Naive B cell (primary cell): ENCODE measurements at regions not wholly inside any gene's neighbourhood (a gene's known extent, or its start where the extent isn't known, plus 50 kb on each side); places are given as distances from the start of the nearest gene placed in this dataset.

Experiments used
- ATAC-seq, 2 donors: fragments of 150-1000 bp; cut with Tn5 transposase; 2 replicates each; pipeline ENCODE4 v1.10.0; 2021; ENCODE audit warnings: low read depth in 2 of 2, mild to moderate bottlenecking in 2 of 2, moderate library complexity in 2 of 2
- DNase-seq: peaks from one replicate; pipeline ENCODE4 v3.0.0; 2022
- H3K27ac Mint-ChIP-seq, 6 donors: one replicate each; pipeline ENCODE4 v1.8.0; 2020 to 2022; ENCODE audit warnings: mild to moderate bottlenecking in 6 of 6, mixed read lengths in 6 of 6, moderate library complexity in 5 of 6, inconsistent platforms in 2 of 6
- H3K27me3 Mint-ChIP-seq, 3 donors: one replicate each; pipeline ENCODE4 v1.8.0; 2021 to 2022; ENCODE audit warnings: mixed read lengths in 3 of 3, mild to moderate bottlenecking in 1 of 3
- H3K36me3 Mint-ChIP-seq, 2 donors: one replicate each; pipeline ENCODE4 v1.8.0; 2020 to 2022; ENCODE audit warnings: mixed read lengths in 2 of 2, inconsistent platforms in 1 of 2, mild to moderate bottlenecking in 1 of 2
- H3K4me1 Mint-ChIP-seq, 3 donors: one replicate each; pipeline ENCODE4 v1.8.0; 2020 to 2022; ENCODE audit warnings: mixed read lengths in 3 of 3, inconsistent platforms in 1 of 3, mild to moderate bottlenecking in 1 of 3, moderate library complexity in 1 of 3
- H3K4me3 Mint-ChIP-seq, 8 donors: one replicate each; pipeline ENCODE4 v1.8.0; 2020 to 2022; ENCODE audit warnings: mild to moderate bottlenecking in 8 of 8, mixed read lengths in 8 of 8, moderate library complexity in 8 of 8, inconsistent platforms in 2 of 8
- H3K9me3 Mint-ChIP-seq, 7 donors: one replicate each; pipeline ENCODE4 v1.8.0; 2020 to 2022; ENCODE audit warnings: mixed read lengths in 7 of 7, mild to moderate bottlenecking in 5 of 7, inconsistent platforms in 2 of 7, moderate library complexity in 1 of 7

DNA sequence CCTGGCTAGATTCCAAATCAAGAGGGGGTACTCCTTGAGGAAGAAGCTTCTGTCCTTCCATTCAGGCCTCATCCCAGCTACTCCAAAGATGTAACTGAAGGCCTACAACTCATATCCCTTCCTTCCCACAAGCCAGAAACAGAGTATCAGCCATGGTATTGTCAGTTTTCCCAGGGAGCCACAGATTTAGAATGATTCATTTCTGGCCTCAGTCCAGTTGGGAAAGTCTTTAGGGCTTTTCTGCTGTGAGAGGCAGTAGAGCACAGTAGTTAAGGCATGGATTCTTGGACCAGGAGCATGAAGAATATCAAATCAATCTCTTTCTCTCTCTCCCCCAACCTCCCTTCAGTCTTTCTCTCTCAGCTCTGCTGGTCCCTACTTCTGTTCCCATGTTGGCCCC, 505.0 kb downstream of the BCOR start:
- H3K9me3 Mint-ChIP-seq, result peaks cover 0 to under 1% (median 0%) of the 10 kb centered on the region in 7 donors
- no peaks in the 10 kb centered on the region for H3K4me1 Mint-ChIP-seq
- no peaks in the 10 kb centered on the region for H3K36me3 Mint-ChIP-seq
- ATAC-seq, result no peak
- H3K4me3 Mint-ChIP-seq, result no peak overlapping the region
- H3K27ac Mint-ChIP-seq, result peak overlapping the region in 2 of 6 donors; percentile 8 to 28
- no peak for DNase-seq
- H3K27me3 Mint-ChIP-seq, result no peaks in the 10 kb centered on the region

DNA sequence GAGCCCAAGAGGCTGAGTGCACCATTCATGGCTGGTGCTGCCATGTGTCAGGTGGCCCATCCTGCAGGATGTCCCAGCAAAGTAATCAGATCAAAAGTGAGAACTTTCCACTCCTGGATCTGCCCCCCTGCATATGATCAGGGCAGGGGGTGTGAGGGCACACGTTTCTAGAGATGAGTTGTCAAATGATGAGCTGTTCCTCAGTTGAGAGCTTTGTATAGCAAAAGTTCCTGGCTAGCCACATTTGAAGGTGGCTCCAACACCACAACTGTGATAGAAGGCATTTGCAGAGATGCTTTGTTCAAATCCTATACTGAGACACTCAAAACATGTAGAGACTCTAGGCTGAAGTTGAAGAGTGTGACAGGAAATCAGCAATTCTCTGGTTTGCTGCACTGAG, 501.8 kb downstream of the BCOR start:
- Mint-ChIP-seq H3K36me3 (no peaks in the 10 kb centered on the region), H3K4me1 (peaks cover 0 to 4% (median 0%) of the 10 kb centered on the region in 3 donors), H3K4me3 (no peak overlapping the region), H3K27ac (no peak overlapping the region), H3K27me3 (peaks cover 0 to 8% (median 6%) of the 10 kb centered on the region in 3 donors), H3K9me3 (no peaks in the 10 kb centered on the region)
- DNase-seq (no peak), ATAC-seq (no peak)

DNA sequence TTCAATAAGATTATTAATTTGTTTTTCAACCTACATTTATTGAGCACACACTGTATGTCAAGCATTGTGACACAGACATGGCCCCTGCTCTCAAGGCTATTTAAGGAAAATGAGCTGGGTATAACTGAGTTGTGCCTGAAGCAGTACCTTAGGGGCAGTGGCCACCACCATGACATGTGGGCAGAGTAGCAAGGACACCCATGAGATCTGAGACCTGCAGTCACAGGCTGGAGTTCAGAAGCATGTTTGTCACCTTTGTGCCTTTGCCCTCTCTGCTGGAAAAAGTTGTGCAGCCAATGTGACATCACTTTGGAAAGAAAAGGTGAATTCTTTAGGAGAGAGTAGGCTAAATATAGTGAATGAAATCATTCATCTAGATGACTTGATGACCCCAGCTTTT, 501.3 kb downstream of the BCOR start:
- peaks cover 0 to 4% (median 0%) of the 10 kb centered on the region in 3 donors for H3K4me1 Mint-ChIP-seq
- peaks cover 0 to 11% (median 7%) of the 10 kb centered on the region in 3 donors for H3K27me3 Mint-ChIP-seq
- no peaks in the 10 kb centered on the region for H3K9me3 Mint-ChIP-seq
- no peak for ATAC-seq
- H3K27ac Mint-ChIP-seq, result no peak overlapping the region
- no peaks in the 10 kb centered on the region for H3K36me3 Mint-ChIP-seq
- no peak for DNase-seq
- H3K4me3 Mint-ChIP-seq, result no peak overlapping the region

DNA sequence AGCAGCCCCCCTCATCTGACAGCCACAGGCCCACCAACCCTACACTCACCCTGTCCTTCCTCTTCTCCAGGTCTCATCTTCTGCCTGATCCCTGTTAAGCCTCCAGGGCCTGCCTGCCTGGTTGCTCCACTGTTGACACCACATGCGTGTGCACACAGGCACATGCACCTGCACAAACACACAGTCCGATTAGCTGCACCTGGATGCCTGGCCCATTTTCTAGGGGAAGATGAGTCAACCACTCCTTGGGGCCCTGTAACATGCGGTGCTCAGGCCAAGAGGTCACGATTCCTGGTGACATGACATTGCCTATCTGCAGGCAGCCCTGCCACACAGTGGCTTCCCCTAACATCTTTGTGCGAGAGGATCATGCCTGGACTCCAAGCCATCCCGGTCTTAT, 498.4 kb downstream of the BCOR start:
- DNase-seq (no peak), ATAC-seq (no peak)
- Mint-ChIP-seq H3K27me3 (peaks cover 0 to 28% (median 14%) of the 10 kb centered on the region in 3 donors), H3K4me1 (peaks cover 0 to 4% (median 0%) of the 10 kb centered on the region in 3 donors), H3K4me3 (no peak overlapping the region), H3K27ac (peak overlapping the region in 1 of 6 donors; percentile 59), H3K36me3 (peaks cover 0 to 4% of the 10 kb centered on the region in 2 donors), H3K9me3 (no peaks in the 10 kb centered on the region)

DNA sequence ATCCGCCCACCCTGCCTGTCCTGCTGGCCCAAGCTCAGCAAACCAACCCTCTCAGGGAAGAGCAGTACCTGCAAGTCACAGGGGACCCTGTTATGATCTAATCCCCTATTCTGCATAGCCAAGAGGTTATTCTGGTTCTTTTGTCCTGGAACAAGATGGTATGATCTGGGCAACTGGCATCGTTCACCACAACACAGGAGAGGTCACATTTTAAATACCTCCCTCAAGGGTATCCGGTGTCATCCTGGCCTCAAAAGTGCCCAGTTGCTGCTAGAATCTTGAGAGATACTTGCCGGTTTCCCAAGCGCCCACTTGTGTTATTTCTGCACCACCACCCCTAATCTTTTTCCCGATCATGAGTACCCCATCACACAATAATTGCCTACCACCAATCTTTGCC, 497.5 kb downstream of the BCOR start:
- Mint-ChIP-seq H3K9me3 (no peaks in the 10 kb centered on the region), H3K36me3 (peaks cover 0 to 4% of the 10 kb centered on the region in 2 donors), H3K27ac (no peak overlapping the region), H3K4me1 (peaks cover 0 to 4% (median 0%) of the 10 kb centered on the region in 3 donors), H3K27me3 (peaks cover 0 to 28% (median 14%) of the 10 kb centered on the region in 3 donors), H3K4me3 (no peak overlapping the region)
- ATAC-seq (no peak), DNase-seq (no peak)

GRCh38 chrX:39601231-39602177, 496.3 kb downstream of the BCOR start:
- Mint-ChIP-seq H3K4me3 (peak overlapping the region in 1 of 8 donors; percentile 13), H3K36me3 (peaks cover 0 to 4% of the 10 kb centered on the region in 2 donors), H3K27ac (no peak overlapping the region), H3K27me3 (peaks cover 0 to 28% (median 14%) of the 10 kb centered on the region in 3 donors), H3K4me1 (peaks cover 0 to 4% (median 0%) of the 10 kb centered on the region in 3 donors), H3K9me3 (peaks cover 0 to 4% (median under 1%) of the 10 kb centered on the region in 7 donors)
- no peak for ATAC-seq
- no peak for DNase-seq

- ATAC-seq, result no peak
- Mint-ChIP-seq H3K4me1 (peaks cover 0 to 4% (median 0%) of the 10 kb centered on the region in 3 donors), H3K36me3 (peaks cover 0 to 4% of the 10 kb centered on the region in 2 donors), H3K27me3 (peaks cover 0 to 28% (median 14%) of the 10 kb centered on the region in 3 donors), H3K4me3 (no peak overlapping the region), H3K27ac (peak overlapping the region in 1 of 6 donors; percentile 24), H3K9me3 (peaks cover 0 to 11% (median 5%) of the 10 kb centered on the region in 7 donors)
- no peak for DNase-seq
Observed at GRCh38 chrX:39602195-39602594, 495.6 kb downstream of the BCOR start.

- Mint-ChIP-seq H3K9me3 (peaks cover 0 to 22% (median 5%) of the 10 kb centered on the region in 7 donors), H3K4me3 (no peak overlapping the region), H3K27me3 (peaks cover 4 to 31% (median 14%) of the 10 kb centered on the region in 3 donors), H3K27ac (no peak overlapping the region), H3K36me3 (peaks cover 0 to 4% of the 10 kb centered on the region in 2 donors), H3K4me1 (peaks cover 0 to 4% (median 0%) of the 10 kb centered on the region in 3 donors)
- no peak for ATAC-seq
- DNase-seq, result no peak
Observed at GRCh38 chrX:39603230-39603629, 494.5 kb downstream of the BCOR start.

- Mint-ChIP-seq H3K9me3 (peaks cover 0 to 23% (median 5%) of the 10 kb centered on the region in 7 donors), H3K36me3 (peaks cover 0 to 4% of the 10 kb centered on the region in 2 donors), H3K27ac (no peak overlapping the region), H3K27me3 (peaks cover 6 to 43% (median 14%) of the 10 kb centered on the region in 3 donors), H3K4me1 (peaks cover 0 to 4% (median 0%) of the 10 kb centered on the region in 3 donors), H3K4me3 (no peak overlapping the region)
- ATAC-seq (peak in 1 of 2 donors; percentile 40), DNase-seq (no peak)
Observed at GRCh38 chrX:39605183-39605582, 492.6 kb downstream of the BCOR start.

GRCh38 chrX:39605866-39606265, 491.9 kb downstream of the BCOR start:
- no peak for ATAC-seq
- H3K9me3 Mint-ChIP-seq, result peaks cover 0 to 23% (median 5%) of the 10 kb centered on the region in 7 donors

GRCh38 chrX:39609941-39610340, 487.8 kb downstream of the BCOR start:
- no peak for DNase-seq
- Mint-ChIP-seq H3K4me1 (peaks cover 12 to 16% (median 14%) of the 10 kb centered on the region in 3 donors), H3K36me3 (no peaks in the 10 kb centered on the region), H3K27ac (no peak overlapping the region), H3K27me3 (peaks cover 31 to 53% (median 36%) of the 10 kb centered on the region in 3 donors), H3K9me3 (peaks cover 0 to 23% (median 5%) of the 10 kb centered on the region in 7 donors), H3K4me3 (no peak overlapping the region)
- no peak for ATAC-seq

More at GRCh38 chrX:39605866-39606265, 491.9 kb downstream of the BCOR start:
- peaks cover 0 to 4% of the 10 kb centered on the region in 2 donors for H3K36me3 Mint-ChIP-seq
- H3K27me3 Mint-ChIP-seq, result peaks cover 6 to 43% (median 16%) of the 10 kb centered on the region in 3 donors
- H3K4me3 Mint-ChIP-seq, result no peak overlapping the region
- no peak overlapping the region for H3K27ac Mint-ChIP-seq
- H3K4me1 Mint-ChIP-seq, result peaks cover 0 to 2% (median 0%) of the 10 kb centered on the region in 3 donors
- DNase-seq, result no peak

- no peak for ATAC-seq
- H3K4me3 Mint-ChIP-seq, result no peak overlapping the region
- peak overlapping the region in 1 of 6 donors; percentile 38 for H3K27ac Mint-ChIP-seq
- DNase-seq, result no peak
- peaks cover 0 to 20% (median 5%) of the 10 kb centered on the region in 7 donors for H3K9me3 Mint-ChIP-seq
- H3K27me3 Mint-ChIP-seq, result peaks cover 34 to 56% (median 37%) of the 10 kb centered on the region in 3 donors
- no peaks in the 10 kb centered on the region for H3K36me3 Mint-ChIP-seq
- peaks cover 12 to 24% (median 14%) of the 10 kb centered on the region in 3 donors for H3K4me1 Mint-ChIP-seq
Observed at GRCh38 chrX:39611468-39611867, 486.3 kb downstream of the BCOR start.

DNA sequence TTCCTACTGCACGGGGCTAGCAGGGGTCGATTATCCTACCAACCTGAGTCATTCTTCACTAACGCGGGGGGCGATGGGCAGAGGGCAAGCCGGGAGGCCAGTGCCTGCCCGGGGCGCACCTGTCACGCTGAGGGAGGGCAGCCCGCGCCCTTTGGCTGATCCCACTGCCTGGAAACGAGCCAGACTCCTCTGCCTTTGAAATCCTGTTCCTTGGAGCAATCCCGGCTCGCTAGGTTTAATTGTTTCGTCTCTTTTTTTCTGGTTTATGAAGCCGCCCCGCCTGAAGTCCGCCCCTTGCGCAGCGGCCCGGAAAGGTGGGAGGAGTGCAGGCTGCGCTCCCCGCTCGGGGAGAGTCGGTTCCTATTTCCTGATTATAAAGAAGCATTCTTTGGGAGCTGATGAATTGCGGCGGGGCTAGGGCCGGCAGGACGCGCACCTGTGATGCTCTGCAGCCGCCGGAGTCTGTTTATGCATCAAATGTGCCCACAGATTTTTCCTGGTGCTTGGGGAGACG, 484.2 kb downstream of the BCOR start:
- peak in 1 of 2 donors; percentile 19 for ATAC-seq
- Mint-ChIP-seq H3K27me3 (peaks cover 37 to 70% (median 54%) of the 10 kb centered on the region in 3 donors), H3K27ac (peak overlapping the region in 3 of 6 donors; percentile 69 to 86 (median 78)), H3K4me3 (peak overlapping the region; percentile 50 to 89 (median 82)), H3K9me3 (peaks cover 2 to 15% (median 9%) of the 10 kb centered on the region in 7 donors), H3K4me1 (peaks cover 12 to 24% (median 14%) of the 10 kb centered on the region in 3 donors), H3K36me3 (peaks cover 0 to 7% of the 10 kb centered on the region in 2 donors)
- DNase-seq, result no peak
